ENCODE measurements at regions not wholly inside any gene's neighbourhood (a gene's known extent, or its start where the extent isn't known, plus 50 kb on each side); places are given as distances from the start of the nearest gene placed in this dataset.

DNA sequence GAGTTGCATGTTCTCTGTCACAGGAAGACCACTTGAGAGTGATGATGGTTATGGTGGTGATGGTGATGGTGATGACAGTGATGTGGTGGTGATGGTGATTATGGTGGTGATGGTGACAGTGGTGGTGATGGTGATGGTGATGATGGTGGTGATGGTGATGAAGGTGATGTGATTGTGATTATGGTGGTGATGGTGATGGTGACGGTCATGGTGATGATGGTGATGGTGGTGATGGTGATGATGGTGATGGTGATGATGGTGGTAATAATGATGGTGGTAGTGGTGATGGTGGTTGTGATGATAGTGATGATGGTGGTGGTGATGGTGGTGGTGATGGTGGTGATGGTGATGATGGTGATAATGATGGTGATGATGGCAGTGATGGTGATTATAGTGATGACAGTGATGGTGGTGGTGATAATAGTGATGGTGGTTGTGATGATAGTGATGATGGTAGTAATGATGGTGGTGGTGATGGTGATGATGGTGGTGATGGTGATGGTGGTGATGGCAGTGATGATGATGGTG lies 93.7 kb downstream of the ASB1 start:
- Mint-ChIP-seq H3K36me3 (no peaks in the 10 kb centered on the region), H3K27ac (no peak overlapping the region), H3K27me3 (ENCODE audit: low read depth in 3 of 3) (peaks cover 0 to 7% (median 6%) of the 10 kb centered on the region in 3 donors), H3K4me3 (no peak overlapping the region), H3K9me3 (peaks cover 14 to 35% (median 24%) of the 10 kb centered on the region in 7 donors), H3K4me1 (peaks cover 7% of the 10 kb centered on the region)
- Histone ChIP-seq H3K36me3 (replicated peaks in 1 of 2; ENCODE audit: control insufficient read depth in 1 of 2, insufficient read depth in 2 of 2, low read length in 2 of 2) (no peaks in the 10 kb centered on the region), H3K27ac (ENCODE audit: low read depth in 1 of 2, low read length in 2 of 2) (no peak overlapping the region), H3K4me3 (replicated peaks in 1 of 3; ENCODE audit: low read depth in 2 of 3, low read length in 3 of 3) (no peak overlapping the region), H3K9ac (ENCODE audit: insufficient read depth, low read length, poor library complexity, severe bottlenecking) (no peak overlapping the region), H3K4me1 (ENCODE audit: control insufficient read depth in 1 of 2, insufficient read depth in 2 of 2, low read length in 2 of 2) (no peaks in the 10 kb centered on the region), H3K4me2 (replicated peaks; ENCODE audit: extremely low read depth, low read length, poor library complexity, severe bottlenecking) (no peak overlapping the region), H3K27me3 (ENCODE audit: control insufficient read depth in 2 of 2, insufficient read depth in 2 of 2, low read length in 2 of 2) (no peaks in the 10 kb centered on the region), H3K79me2 (ENCODE audit: insufficient read depth, low read length) (no peaks in the 10 kb centered on the region), H2AFZ (ENCODE audit: insufficient read depth, low read depth, low read length, poor library complexity, severe bottlenecking) (no peak overlapping the region), H4K20me1 (ENCODE audit: insufficient read depth, low read length) (no peaks in the 10 kb centered on the region), H3K9me3 (replicated peaks in 1 of 2; ENCODE audit: control insufficient read depth in 1 of 2, insufficient read depth in 1 of 2, low read length in 2 of 2) (peaks cover 25 to 30% of the 10 kb centered on the region in 2 donors)
- TF ChIP-seq, protein P1, sequence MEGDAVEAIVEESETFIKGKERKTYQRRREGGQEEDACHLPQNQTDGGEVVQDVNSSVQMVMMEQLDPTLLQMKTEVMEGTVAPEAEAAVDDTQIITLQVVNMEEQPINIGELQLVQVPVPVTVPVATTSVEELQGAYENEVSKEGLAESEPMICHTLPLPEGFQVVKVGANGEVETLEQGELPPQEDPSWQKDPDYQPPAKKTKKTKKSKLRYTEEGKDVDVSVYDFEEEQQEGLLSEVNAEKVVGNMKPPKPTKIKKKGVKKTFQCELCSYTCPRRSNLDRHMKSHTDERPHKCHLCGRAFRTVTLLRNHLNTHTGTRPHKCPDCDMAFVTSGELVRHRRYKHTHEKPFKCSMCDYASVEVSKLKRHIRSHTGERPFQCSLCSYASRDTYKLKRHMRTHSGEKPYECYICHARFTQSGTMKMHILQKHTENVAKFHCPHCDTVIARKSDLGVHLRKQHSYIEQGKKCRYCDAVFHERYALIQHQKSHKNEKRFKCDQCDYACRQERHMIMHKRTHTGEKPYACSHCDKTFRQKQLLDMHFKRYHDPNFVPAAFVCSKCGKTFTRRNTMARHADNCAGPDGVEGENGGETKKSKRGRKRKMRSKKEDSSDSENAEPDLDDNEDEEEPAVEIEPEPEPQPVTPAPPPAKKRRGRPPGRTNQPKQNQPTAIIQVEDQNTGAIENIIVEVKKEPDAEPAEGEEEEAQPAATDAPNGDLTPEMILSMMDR (IDR thresholded peaks at IDR 0.05) = no peak
- intact Hi-C loops (cut with micrococcal nuclease) = no loop called here
- WGBS (ENCODE audit: insufficient coverage) = 100% methylated on average over 1 of the region's 1 CpG
- DNase-seq = no peak

DNA sequence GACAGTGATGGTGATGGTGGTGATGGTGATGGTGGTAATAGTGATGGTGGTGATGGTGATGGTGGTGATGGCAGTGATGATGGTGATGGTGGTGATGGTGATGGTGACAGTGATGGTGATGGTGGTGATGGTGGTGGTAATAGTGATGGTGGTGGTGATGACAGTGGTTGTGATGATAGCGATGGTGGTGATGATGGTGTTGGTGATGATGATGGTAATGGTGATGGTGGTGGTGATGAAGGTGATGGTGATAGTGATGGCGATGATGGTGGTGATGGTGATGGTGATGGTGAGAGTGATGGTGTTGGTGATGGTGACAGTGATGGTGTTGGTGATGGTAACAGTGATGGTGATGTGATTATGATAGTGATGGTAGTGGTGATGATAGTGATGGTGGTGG lies 94.3 kb downstream of the ASB1 start:
- intact Hi-C loops (cut with micrococcal nuclease) = no loop called here
- Mint-ChIP-seq H3K27me3 (ENCODE audit: low read depth in 3 of 3) (peaks cover 0 to 3% (median 3%) of the 10 kb centered on the region in 3 donors), H3K9me3 (peaks cover 12 to 35% (median 24%) of the 10 kb centered on the region in 7 donors), H3K27ac (no peak overlapping the region), H3K4me3 (no peak overlapping the region), H3K36me3 (no peaks in the 10 kb centered on the region), H3K4me1 (peaks cover 8% of the 10 kb centered on the region)
- 90% methylated on average over 2 of the region's 2 CpGs for WGBS (ENCODE audit: insufficient coverage)
- Histone ChIP-seq H3K79me2 (ENCODE audit: insufficient read depth, low read length) (no peaks in the 10 kb centered on the region), H3K4me1 (ENCODE audit: control insufficient read depth in 1 of 2, insufficient read depth in 2 of 2, low read length in 2 of 2) (no peaks in the 10 kb centered on the region), H3K4me2 (replicated peaks; ENCODE audit: extremely low read depth, low read length, poor library complexity, severe bottlenecking) (no peak overlapping the region), H3K36me3 (replicated peaks in 1 of 2; ENCODE audit: control insufficient read depth in 1 of 2, insufficient read depth in 2 of 2, low read length in 2 of 2) (no peaks in the 10 kb centered on the region), H3K27me3 (ENCODE audit: control insufficient read depth in 2 of 2, insufficient read depth in 2 of 2, low read length in 2 of 2) (no peaks in the 10 kb centered on the region), H3K9ac (ENCODE audit: insufficient read depth, low read length, poor library complexity, severe bottlenecking) (no peak overlapping the region), H4K20me1 (ENCODE audit: insufficient read depth, low read length) (no peaks in the 10 kb centered on the region), H3K4me3 (replicated peaks in 1 of 3; ENCODE audit: low read depth in 2 of 3, low read length in 3 of 3) (no peak overlapping the region), H2AFZ (ENCODE audit: insufficient read depth, low read depth, low read length, poor library complexity, severe bottlenecking) (no peak overlapping the region), H3K27ac (ENCODE audit: low read depth in 1 of 2, low read length in 2 of 2) (no peak overlapping the region), H3K9me3 (replicated peaks in 1 of 2; ENCODE audit: control insufficient read depth in 1 of 2, insufficient read depth in 1 of 2, low read length in 2 of 2) (peaks cover 25 to 30% of the 10 kb centered on the region in 2 donors)
- TF ChIP-seq, protein P1 (IDR thresholded peaks at IDR 0.05) = no peak
- DNase-seq = no peak

All from CD14-positive monocyte (primary cell).